Left ventricle myocardium inferior (tissue), 1 donor: ENCODE measurements at regions not wholly inside any gene's neighbourhood (a gene's known extent, or its start where the extent isn't known, plus 50 kb on each side); places are given as distances from the start of the nearest gene placed in this dataset.

Experiments used
- DNase-seq: peaks from one replicate; pipeline ENCODE4 v3.0.0-alpha.2; 2020
- H3K27ac ChIP-seq: fragments of 200-600 bp; replicated peaks from 2 replicates; pipeline ENCODE4 v1.8.0; 2021
- H3K27me3 ChIP-seq: fragments of 200-600 bp; 2 replicates; pipeline ENCODE4 v1.8.0; 2021; ENCODE audit warnings: low read depth
- H3K36me3 ChIP-seq: fragments of 200-600 bp; 2 replicates; pipeline ENCODE4 v1.8.0; 2021
- H3K4me1 ChIP-seq: fragments of 200-600 bp; 2 replicates; pipeline ENCODE4 v1.8.0; 2021
- H3K4me3 ChIP-seq: fragments of 200-600 bp; 2 replicates; pipeline ENCODE4 v1.8.0; 2021; ENCODE audit warnings: mild to moderate bottlenecking, moderate library complexity
- H3K9me3 ChIP-seq: fragments of 200-600 bp; replicated peaks from 2 replicates; pipeline ENCODE4 v1.8.0; 2021
- CTCF ChIP-seq: fragments of 200-600 bp; IDR thresholded peaks from 2 replicates; pipeline ENCODE4 v1.8.0; 2021; ENCODE audit warnings: antibody characterized with exemption, mild to moderate bottlenecking, borderline replicate concordance
- intact Hi-C: fragments of 100-400 bp; cut with micrococcal nuclease; formaldehyde crosslinking; loops from one replicate; pipeline ENCODE4 v1.11.0; 2022
- donor health status: DM: no; HTN: yes; CAD: no; lungs with severe emphysema.

DNA sequence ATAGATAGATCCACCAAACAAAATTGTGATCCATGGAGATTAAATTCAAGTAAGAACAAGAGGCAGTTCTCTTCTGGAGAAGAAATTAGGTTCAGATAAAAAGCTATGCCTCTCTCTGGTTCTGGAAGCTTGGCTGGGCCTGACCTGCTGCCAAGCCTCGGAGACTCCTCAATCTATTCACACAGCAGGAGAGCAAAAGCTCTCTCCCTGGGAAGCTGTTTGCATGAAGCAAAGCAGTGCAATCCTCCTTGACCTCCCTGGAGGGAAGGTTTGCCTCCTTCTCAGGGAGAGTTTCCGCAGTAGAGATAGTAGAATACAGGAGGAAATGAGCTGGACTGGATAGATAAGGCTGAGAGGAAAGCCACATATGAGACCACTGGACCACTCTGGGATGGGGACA lies 78.1 kb upstream of the GNAO1 start:
- intact Hi-C loops = no loop called here
- Histone ChIP-seq H3K4me3 (no peak overlapping the region), H3K27me3 (no peaks in the 10 kb centered on the region), H3K36me3 (no peaks in the 10 kb centered on the region), H3K9me3 (no peaks in the 10 kb centered on the region), H3K27ac (peak overlapping the region; percentile 8), H3K4me1 (peaks cover 26% of the 10 kb centered on the region)
- TF ChIP-seq CTCF = no peak
- DNase-seq = peak; percentile 18

DNA sequence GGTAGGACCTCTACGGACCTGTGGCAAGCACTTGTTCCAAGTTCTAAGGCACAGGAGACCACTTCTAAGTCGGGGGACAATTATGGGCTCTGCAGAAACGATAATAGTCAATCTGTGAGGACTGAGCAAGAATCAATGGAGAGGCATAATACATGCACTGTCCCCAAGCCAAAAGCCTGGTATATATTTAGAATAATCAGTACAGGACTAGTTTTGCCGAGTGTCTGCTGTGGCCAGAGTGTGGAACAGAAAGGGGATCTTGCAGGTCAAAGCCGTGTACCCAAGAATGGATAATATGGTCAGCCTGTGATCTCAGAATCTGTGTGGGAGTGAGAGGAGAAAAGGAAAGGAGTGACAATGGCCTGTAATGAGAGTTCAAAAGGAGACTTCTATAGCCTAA lies 80.2 kb upstream of the GNAO1 start:
- intact Hi-C loops = no loop called here
- no peak for DNase-seq
- no peak for TF ChIP-seq CTCF
- Histone ChIP-seq H3K9me3 (no peaks in the 10 kb centered on the region), H3K27ac (peak overlapping the region; percentile 18), H3K4me3 (no peak overlapping the region), H3K27me3 (no peaks in the 10 kb centered on the region), H3K36me3 (no peaks in the 10 kb centered on the region), H3K4me1 (peaks cover 36% of the 10 kb centered on the region)

DNA sequence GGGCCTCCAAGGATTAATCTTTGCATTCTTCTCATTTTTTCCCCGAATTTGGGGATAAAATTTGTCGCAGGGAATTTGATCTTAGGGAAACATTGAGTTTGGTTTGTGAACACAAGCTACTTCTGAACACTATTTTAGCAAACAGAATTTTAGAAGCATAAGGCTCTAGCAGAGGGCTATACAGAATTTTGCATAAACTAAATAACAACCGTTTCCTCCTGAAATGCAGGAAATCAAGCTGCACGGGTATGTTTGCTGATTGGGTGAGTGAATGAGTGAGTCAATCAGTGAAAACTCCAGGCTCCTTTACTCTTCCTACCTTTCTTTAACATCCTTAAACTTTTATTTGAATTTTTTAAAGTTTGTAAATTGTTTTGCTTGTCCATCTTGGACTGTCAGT lies 81.3 kb upstream of the GNAO1 start:
- no peak for TF ChIP-seq CTCF
- H3K27ac ChIP-seq = no peak overlapping the region
- intact Hi-C loops = no loop called here

GRCh38 chr16:56109205-56109604 lies 82.1 kb upstream of the GNAO1 start:
- no peak for DNase-seq
- H3K4me1 ChIP-seq = peaks cover 36% of the 10 kb centered on the region
- no peaks in the 10 kb centered on the region for H3K36me3 ChIP-seq
- H3K27ac ChIP-seq = no peak overlapping the region
- no peaks in the 10 kb centered on the region for H3K27me3 ChIP-seq
- intact Hi-C loops = no loop called here
- no peak for TF ChIP-seq CTCF
- H3K9me3 ChIP-seq = no peaks in the 10 kb centered on the region
- no peak overlapping the region for H3K4me3 ChIP-seq

More for the DNA sequence above, 81.3 kb upstream of the GNAO1 start:
- peaks cover 36% of the 10 kb centered on the region for H3K4me1 ChIP-seq
- no peaks in the 10 kb centered on the region for H3K36me3 ChIP-seq
- no peak overlapping the region for H3K4me3 ChIP-seq
- DNase-seq = no peak
- H3K27me3 ChIP-seq = no peaks in the 10 kb centered on the region
- H3K9me3 ChIP-seq = no peaks in the 10 kb centered on the region

GRCh38 chr16:56108724-56109123 lies 82.6 kb upstream of the GNAO1 start:
- Histone ChIP-seq H3K36me3 (no peaks in the 10 kb centered on the region), H3K27ac (no peak overlapping the region), H3K4me1 (peaks cover 36% of the 10 kb centered on the region), H3K9me3 (no peaks in the 10 kb centered on the region), H3K27me3 (no peaks in the 10 kb centered on the region), H3K4me3 (no peak overlapping the region)
- DNase-seq = no peak
- intact Hi-C loops = no loop called here
- no peak for TF ChIP-seq CTCF

- DNase-seq = no peak
Measured at GRCh38 chr16:56108056-56108471, 83.2 kb upstream of the GNAO1 start.

More at GRCh38 chr16:56108056-56108471, 83.2 kb upstream of the GNAO1 start:
- Histone ChIP-seq H3K4me1 (peaks cover 33% of the 10 kb centered on the region), H3K27ac (peak overlapping the region; percentile 66), H3K27me3 (no peaks in the 10 kb centered on the region), H3K9me3 (no peaks in the 10 kb centered on the region), H3K4me3 (no peak overlapping the region), H3K36me3 (no peaks in the 10 kb centered on the region)
- intact Hi-C loops = no loop called here
- no peak for TF ChIP-seq CTCF
